K562 (cell line): ENCODE measurements at regions not wholly inside any gene's neighbourhood (a gene's known extent, or its start where the extent isn't known, plus 50 kb on each side); places are given as distances from the start of the nearest gene placed in this dataset.

Experiments
- EGR1 ChIP-seq: fragments of 450-650 bp; conservative IDR thresholded peaks from 2 replicates; pipeline ENCODE4 v1.6.1; 2017; ENCODE audit warnings: mild to moderate bottlenecking
- EP400 ChIP-seq: fragments of 450-650 bp; IDR thresholded peaks from 2 replicates; pipeline ENCODE4 v1.6.1; 2017; ENCODE audit warnings: antibody characterized with exemption, mild to moderate bottlenecking, moderate library complexity
- FOXK1 ChIP-seq: sonication (generic); formaldehyde crosslinking; IDR thresholded peaks from 2 replicates; pipeline ENCODE4 v1.8.0; 2022; ENCODE audit warnings: missing genetic modification reagents, mild to moderate bottlenecking, borderline replicate concordance
- MXD1 ChIP-seq: fragments of 250-450 bp; sonication (Bioruptor Pico); IDR thresholded peaks from 2 replicates; pipeline ENCODE4 v1.8.0; 2021; ENCODE audit warnings: borderline replicate concordance, mild to moderate bottlenecking, moderate library complexity; ENCODE audit not compliant: poor library complexity, severe bottlenecking
- PHB2 ChIP-seq: fragments of 450-650 bp; IDR thresholded peaks from 2 replicates; pipeline ENCODE4 v1.6.1; 2017; ENCODE audit warnings: low read depth
- SMAD1 ChIP-seq: fragments of 150-350 bp; IDR thresholded peaks from 2 replicates; pipeline ENCODE4 v1.6.1; 2014; ENCODE audit warnings: low read length, low read depth; ENCODE audit not compliant: partially characterized antibody
- SMARCC2 ChIP-seq: fragments of 450-650 bp; IDR thresholded peaks from 2 replicates; pipeline ENCODE4 v1.6.1; 2017; ENCODE audit warnings: antibody characterized with exemption, moderate library complexity, mild to moderate bottlenecking, low read depth
- SMC3 ChIP-seq: conservative IDR thresholded peaks from 2 replicates; pipeline ENCODE4 v1.6.1; 2011; ENCODE audit warnings: low read depth, low read length, improper control_type of control experiment; ENCODE audit not compliant: insufficient read depth
- SNRNP70 ChIP-seq: fragments of 200-400 bp; formaldehyde crosslinking; optimal IDR thresholded peaks from 2 replicates; pipeline ENCODE3; 2017; ENCODE audit warnings: low read depth, low read length
- TOE1 ChIP-seq, 2 experiments: fragments of 450-650 bp in 1 of 2; sonication (generic) in 1 of 2; formaldehyde crosslinking in 1 of 2; IDR thresholded peaks; 2 replicates each; pipeline versions ENCODE4 v1.7.1 to v1.8.0; 2016 to 2022; ENCODE audit warnings: borderline replicate concordance in 2 of 2, mild to moderate bottlenecking in 2 of 2, antibody characterized with exemption in 1 of 2, inconsistent platforms in 1 of 2, low read depth in 1 of 2, missing genetic modification reagents in 1 of 2, moderate library complexity in 1 of 2
- YBX1 ChIP-seq: fragments of 450-650 bp; IDR thresholded peaks from 2 replicates; pipeline ENCODE4 v1.7.1; 2016; ENCODE audit warnings: mild to moderate bottlenecking
- ZBTB40 ChIP-seq, 2 experiments: fragments of 450-650 bp in 1 of 2; sonication (generic) in 1 of 2; formaldehyde crosslinking in 1 of 2; IDR thresholded peaks; 2 replicates each; pipeline versions ENCODE4 v1.7.1 to v1.9.0; 2016 to 2022; ENCODE audit warnings: inconsistent platforms in 1 of 2, mild to moderate bottlenecking in 1 of 2, missing genetic modification reagents in 1 of 2
- ZNF239 ChIP-seq: fragments of 250-450 bp; sonication (Bioruptor Pico); IDR thresholded peaks from 2 replicates; pipeline ENCODE4 v1.4.0; 2020; ENCODE audit warnings: mild to moderate bottlenecking
- ZNF644 ChIP-seq: fragments of 200-800 bp; sonication (Bioruptor generic); IDR thresholded peaks from 2 replicates; pipeline ENCODE4 v1.6.1; 2016; ENCODE audit warnings: low read depth, missing genetic modification characterization, missing compliant biosample characterization
- ZNF655 ChIP-seq: fragments of 250-450 bp; sonication (Bioruptor Pico); IDR thresholded peaks from 2 replicates; pipeline ENCODE4 v1.5.0; 2021
- TF ChIP-seq, protein P1 (sequence below): IDR thresholded peaks from 2 replicates; pipeline ENCODE4 v1.6.1; 2014; ENCODE audit warnings: antibody characterized with exemption

DNA sequence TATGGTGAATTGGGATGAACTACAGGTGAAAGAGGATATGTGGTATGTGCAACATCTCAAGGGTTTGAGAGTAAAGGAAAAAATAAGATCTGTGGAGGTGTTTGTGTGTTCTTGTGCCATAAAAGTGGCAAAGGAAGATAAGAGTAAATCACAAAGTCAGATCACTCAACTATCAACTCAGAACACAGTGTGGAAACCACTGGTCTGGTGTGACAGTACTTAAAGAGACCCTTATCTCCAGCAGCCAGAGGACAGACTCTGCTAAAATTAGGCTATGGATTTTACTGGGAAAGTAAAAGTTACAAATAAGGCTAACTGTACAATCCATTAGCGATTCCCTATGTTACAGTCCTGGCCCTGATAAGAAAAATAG is 54.0 kb upstream of the PRDM8 start (continued):
- TF ChIP-seq, protein P1, sequence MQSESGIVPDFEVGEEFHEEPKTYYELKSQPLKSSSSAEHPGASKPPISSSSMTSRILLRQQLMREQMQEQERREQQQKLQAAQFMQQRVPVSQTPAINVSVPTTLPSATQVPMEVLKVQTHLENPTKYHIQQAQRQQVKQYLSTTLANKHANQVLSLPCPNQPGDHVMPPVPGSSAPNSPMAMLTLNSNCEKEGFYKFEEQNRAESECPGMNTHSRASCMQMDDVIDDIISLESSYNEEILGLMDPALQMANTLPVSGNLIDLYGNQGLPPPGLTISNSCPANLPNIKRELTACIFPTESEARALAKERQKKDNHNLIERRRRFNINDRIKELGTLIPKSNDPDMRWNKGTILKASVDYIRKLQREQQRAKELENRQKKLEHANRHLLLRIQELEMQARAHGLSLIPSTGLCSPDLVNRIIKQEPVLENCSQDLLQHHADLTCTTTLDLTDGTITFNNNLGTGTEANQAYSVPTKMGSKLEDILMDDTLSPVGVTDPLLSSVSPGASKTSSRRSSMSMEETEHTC, result peak; percentile 75
- TF ChIP-seq ZNF239 (CRISPR knock-in tag), result peak; percentile 68
- no peak for TF ChIP-seq ZBTB40 (IDR thresholded peaks at IDR 0.05)
- TF ChIP-seq ZBTB40 (CRISPR knock-in tag; IDR thresholded peaks at IDR 0.05), result no peak
- TF ChIP-seq ZNF644 (tag), result peak; percentile 70; the same call in 1 of the 2 replicates
- peak; percentile 53; the same call in 1 of the 2 replicates for TF ChIP-seq EP400
- no peak for TF ChIP-seq YBX1
- peak; percentile 97 for TF ChIP-seq PHB2
- TF ChIP-seq SNRNP70, result no peak
- peak; percentile 75 for TF ChIP-seq EGR1
- TF ChIP-seq MXD1, result no peak
- TF ChIP-seq SMC3, result no peak
- no peak; the same call in 1 of the 2 replicates for TF ChIP-seq TOE1 (IDR thresholded peaks at IDR 0.05; ENCODE audit: borderline replicate concordance)
- no peak for TF ChIP-seq TOE1 (CRISPR knock-in tag; IDR thresholded peaks at IDR 0.05; ENCODE audit: borderline replicate concordance, low read depth)
- peak; percentile 90 for TF ChIP-seq SMAD1
- no peak for TF ChIP-seq ZNF655 (CRISPR knock-in tag)
- no peak for TF ChIP-seq FOXK1
- peak; percentile 98 for TF ChIP-seq SMARCC2
